ENCODE measurements at regions not wholly inside any gene's neighbourhood (a gene's known extent, or its start where the extent isn't known, plus 50 kb on each side); places are given as distances from the start of the nearest gene placed in this dataset.

DNA sequence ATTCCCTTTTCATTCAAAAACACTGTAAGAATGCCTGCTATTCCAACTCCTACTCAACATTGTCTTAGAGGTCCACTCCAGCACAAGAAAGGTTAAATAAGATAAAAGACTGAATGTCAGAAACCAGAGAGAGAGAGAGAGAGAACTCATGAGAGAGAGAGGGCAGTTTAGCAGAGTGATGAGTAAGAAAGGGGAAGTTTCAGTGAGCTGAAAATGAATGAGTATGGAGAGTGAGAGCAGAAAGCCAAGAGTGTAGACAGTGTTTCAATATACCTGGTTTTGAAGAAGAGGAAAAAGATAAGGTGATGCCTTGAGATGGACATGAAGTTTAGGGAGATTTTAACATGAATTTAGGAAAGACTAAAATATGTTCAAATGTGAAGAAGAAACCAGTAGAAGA, 528.0 kb upstream of the SEMA6A start:
- TF ChIP-seq TAF1 (IDR thresholded peaks at IDR 0.05; ENCODE audit: borderline replicate concordance, low read depth, low read length) (no peak), POLR2A (IDR thresholded peaks at IDR 0.05; ENCODE audit: low read depth, low read length) (no peak)

All from GM12892 (cell line).